ENCODE measurements at regions not wholly inside any gene's neighbourhood (a gene's known extent, or its start where the extent isn't known, plus 50 kb on each side); places are given as distances from the start of the nearest gene placed in this dataset.

GRCh38 chr2:137729305-137729704 is 235.0 kb upstream of the HNMT start:
- 37% methylated on average over 3 of the region's 3 CpGs for WGBS

DNA sequence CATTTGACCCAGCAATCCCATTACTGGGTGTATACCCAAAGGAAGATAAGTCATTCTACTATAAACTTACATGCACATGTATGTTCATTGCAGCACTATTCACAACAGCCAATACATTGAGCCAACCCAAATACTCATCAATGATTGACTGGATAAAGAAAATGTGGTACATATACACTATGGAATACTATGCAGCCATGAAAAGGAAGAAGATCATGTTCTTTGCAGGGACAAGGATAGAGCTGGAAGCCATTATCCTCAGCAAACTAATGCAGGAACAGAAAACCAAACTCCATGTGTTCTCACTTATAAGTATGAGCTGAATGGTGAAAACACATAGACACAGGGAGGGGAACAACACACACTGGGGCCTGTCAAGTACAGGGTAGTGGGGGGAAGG is 226.7 kb upstream of the HNMT start:
- Histone ChIP-seq H3K9me3 (ENCODE audit: control insufficient read depth in 4 of 4, low read length in 3 of 4) (no peaks in the 10 kb centered on the region), H3K4me1 (ENCODE audit: control insufficient read depth in 4 of 4, insufficient read depth in 4 of 4, low read length in 3 of 4) (no peaks in the 10 kb centered on the region)
- TF ChIP-seq SP1 (IDR thresholded peaks at IDR 0.05) (no peak), FOXA2 (IDR thresholded peaks at IDR 0.05) (no peak), YY1 (IDR thresholded peaks at IDR 0.05) (no peak), NR2F2 (IDR thresholded peaks at IDR 0.05) (no peak), RAD21 (IDR thresholded peaks at IDR 0.05) (no peak)

More at GRCh38 chr2:137729305-137729704, 235.0 kb upstream of the HNMT start:
- TF ChIP-seq CTCF (IDR thresholded peaks at IDR 0.05; ENCODE audit: low read depth, low read length, missing input control) (no peak), HNF4A (conservative IDR thresholded peaks at IDR 0.05) (no peak), ZBTB33 (IDR thresholded peaks at IDR 0.05) (no peak), YY1 (IDR thresholded peaks at IDR 0.05) (no peak), TAF1 (conservative IDR thresholded peaks at IDR 0.05) (no peak), EGR1 (IDR thresholded peaks at IDR 0.05; ENCODE audit: low read depth in 2 of 2) (no peak), NR2F2 (IDR thresholded peaks at IDR 0.05) (no peak), SP1 (IDR thresholded peaks at IDR 0.05) (no peak), RXRA (IDR thresholded peaks at IDR 0.05) (no peak), FOXA2 (IDR thresholded peaks at IDR 0.05) (no peak)
- TF ChIP-seq, protein P1, sequence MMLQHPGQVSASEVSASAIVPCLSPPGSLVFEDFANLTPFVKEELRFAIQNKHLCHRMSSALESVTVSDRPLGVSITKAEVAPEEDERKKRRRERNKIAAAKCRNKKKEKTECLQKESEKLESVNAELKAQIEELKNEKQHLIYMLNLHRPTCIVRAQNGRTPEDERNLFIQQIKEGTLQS (IDR thresholded peaks at IDR 0.05), result no peak
- Histone ChIP-seq H3K4me1 (ENCODE audit: control insufficient read depth in 4 of 4, insufficient read depth in 4 of 4, low read length in 3 of 4) (no peaks in the 10 kb centered on the region), H3K4me3 (ENCODE audit: low read depth in 1 of 3, low read length in 3 of 3) (no peak overlapping the region), H3K9ac (ENCODE audit: low read depth in 1 of 2, low read length in 2 of 2) (no peak overlapping the region), H3K27ac (ENCODE audit: low read depth in 1 of 2, low read length in 2 of 2) (no peak overlapping the region), H3K36me3 (ENCODE audit: control insufficient read depth in 4 of 4, insufficient read depth in 3 of 4, low read depth in 1 of 4, low read length in 3 of 4) (no peaks in the 10 kb centered on the region), H3K9me3 (ENCODE audit: control insufficient read depth in 4 of 4, low read length in 3 of 4) (peaks cover 0 to 4% (median 3%) of the 10 kb centered on the region in 4 donors), H3K27me3 (ENCODE audit: control insufficient read depth in 4 of 4, insufficient read depth in 4 of 4, low read length in 3 of 4) (no peaks in the 10 kb centered on the region)
- DNase-seq (ENCODE audit: low spot score), result no peak

DNA sequence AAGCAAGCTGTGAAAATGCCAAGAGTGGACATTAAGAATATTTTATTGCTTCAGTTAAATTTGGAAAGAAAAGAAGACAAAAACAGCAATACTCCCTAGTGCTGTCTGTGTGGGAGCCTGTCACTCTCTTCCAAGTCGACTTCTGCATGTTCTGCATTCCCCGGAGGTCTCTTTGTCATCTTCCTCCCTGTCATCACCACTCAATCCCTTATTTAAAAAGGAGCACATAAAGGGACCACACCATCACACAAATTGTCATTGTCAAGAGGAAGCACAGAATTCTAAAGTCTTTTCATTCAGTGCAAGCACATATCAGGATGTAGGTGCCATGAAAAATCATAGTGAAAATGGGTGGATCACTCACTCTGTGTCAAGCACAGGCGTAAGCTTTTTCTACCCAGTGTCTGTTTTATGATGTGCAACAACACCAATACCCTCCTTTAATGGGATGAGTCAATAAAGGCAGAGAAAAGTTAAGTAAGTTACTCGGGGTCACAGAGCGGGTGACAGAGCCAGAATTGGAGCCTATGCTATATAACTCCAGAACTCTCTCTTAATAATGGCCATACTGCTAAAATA is 222.4 kb upstream of the HNMT start:
- DNase-seq (ENCODE audit: low spot score), result no peak
- WGBS, result 60% methylated on average over 5 of the region's 5 CpGs
- H3K27me3 ChIP-seq (ENCODE audit: control insufficient read depth in 4 of 4, insufficient read depth in 4 of 4, low read length in 3 of 4), result peaks cover 0 to 3% (median 0%) of the 10 kb centered on the region in 4 donors
- H3K4me1 ChIP-seq (ENCODE audit: control insufficient read depth in 4 of 4, insufficient read depth in 4 of 4, low read length in 3 of 4), result no peaks in the 10 kb centered on the region
- H3K27ac ChIP-seq (ENCODE audit: low read depth in 1 of 2, low read length in 2 of 2), result no peak overlapping the region
- H3K36me3 ChIP-seq (ENCODE audit: control insufficient read depth in 4 of 4, insufficient read depth in 3 of 4, low read depth in 1 of 4, low read length in 3 of 4), result no peaks in the 10 kb centered on the region
- H3K4me3 ChIP-seq (ENCODE audit: low read depth in 1 of 3, low read length in 3 of 3), result no peak overlapping the region
- no peaks in the 10 kb centered on the region for H3K9me3 ChIP-seq (ENCODE audit: control insufficient read depth in 4 of 4, low read length in 3 of 4)
- no peak overlapping the region for H3K9ac ChIP-seq (ENCODE audit: low read depth in 1 of 2, low read length in 2 of 2)
- TF ChIP-seq SP1 (IDR thresholded peaks at IDR 0.05) (no peak), HNF4A (conservative IDR thresholded peaks at IDR 0.05) (no peak), REST (IDR thresholded peaks at IDR 0.05) (no peak), FOXA1 (IDR thresholded peaks at IDR 0.05) (no peak), HNF4G (IDR thresholded peaks at IDR 0.05) (no peak), JUND (IDR thresholded peaks at IDR 0.05) (no peak), YY1 (IDR thresholded peaks at IDR 0.05) (no peak), TAF1 (conservative IDR thresholded peaks at IDR 0.05) (no peak), CTCF (IDR thresholded peaks at IDR 0.05; ENCODE audit: low read depth, low read length, missing input control) (no peak), FOXA2 (IDR thresholded peaks at IDR 0.05) (no peak), EGR1 (IDR thresholded peaks at IDR 0.05; ENCODE audit: low read depth in 2 of 2) (no peak)
- TF ChIP-seq, protein P2, sequence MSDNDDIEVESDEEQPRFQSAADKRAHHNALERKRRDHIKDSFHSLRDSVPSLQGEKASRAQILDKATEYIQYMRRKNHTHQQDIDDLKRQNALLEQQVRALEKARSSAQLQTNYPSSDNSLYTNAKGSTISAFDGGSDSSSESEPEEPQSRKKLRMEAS (IDR thresholded peaks at IDR 0.05), result no peak
- TF ChIP-seq, protein P1 (IDR thresholded peaks at IDR 0.05), result no peak

More for the DNA sequence above, 226.7 kb upstream of the HNMT start:
- H3K9ac ChIP-seq (ENCODE audit: low read depth in 1 of 2, low read length in 2 of 2), result no peak overlapping the region
- DNase-seq (ENCODE audit: low spot score), result no peak
- H3K27ac ChIP-seq (ENCODE audit: low read depth in 1 of 2, low read length in 2 of 2), result no peak overlapping the region
- H3K4me3 ChIP-seq (ENCODE audit: low read depth in 1 of 3, low read length in 3 of 3), result no peak overlapping the region
- no peaks in the 10 kb centered on the region for H3K36me3 ChIP-seq (ENCODE audit: control insufficient read depth in 4 of 4, insufficient read depth in 3 of 4, low read depth in 1 of 4, low read length in 3 of 4)
- H3K27me3 ChIP-seq (ENCODE audit: control insufficient read depth in 4 of 4, insufficient read depth in 4 of 4, low read length in 3 of 4), result peaks cover 0 to 5% (median 0%) of the 10 kb centered on the region in 4 donors
